ENCODE measurements at regions not wholly inside any gene's neighbourhood (a gene's known extent, or its start where the extent isn't known, plus 50 kb on each side); places are given as distances from the start of the nearest gene placed in this dataset.

- TF ChIP-seq, protein P1, sequence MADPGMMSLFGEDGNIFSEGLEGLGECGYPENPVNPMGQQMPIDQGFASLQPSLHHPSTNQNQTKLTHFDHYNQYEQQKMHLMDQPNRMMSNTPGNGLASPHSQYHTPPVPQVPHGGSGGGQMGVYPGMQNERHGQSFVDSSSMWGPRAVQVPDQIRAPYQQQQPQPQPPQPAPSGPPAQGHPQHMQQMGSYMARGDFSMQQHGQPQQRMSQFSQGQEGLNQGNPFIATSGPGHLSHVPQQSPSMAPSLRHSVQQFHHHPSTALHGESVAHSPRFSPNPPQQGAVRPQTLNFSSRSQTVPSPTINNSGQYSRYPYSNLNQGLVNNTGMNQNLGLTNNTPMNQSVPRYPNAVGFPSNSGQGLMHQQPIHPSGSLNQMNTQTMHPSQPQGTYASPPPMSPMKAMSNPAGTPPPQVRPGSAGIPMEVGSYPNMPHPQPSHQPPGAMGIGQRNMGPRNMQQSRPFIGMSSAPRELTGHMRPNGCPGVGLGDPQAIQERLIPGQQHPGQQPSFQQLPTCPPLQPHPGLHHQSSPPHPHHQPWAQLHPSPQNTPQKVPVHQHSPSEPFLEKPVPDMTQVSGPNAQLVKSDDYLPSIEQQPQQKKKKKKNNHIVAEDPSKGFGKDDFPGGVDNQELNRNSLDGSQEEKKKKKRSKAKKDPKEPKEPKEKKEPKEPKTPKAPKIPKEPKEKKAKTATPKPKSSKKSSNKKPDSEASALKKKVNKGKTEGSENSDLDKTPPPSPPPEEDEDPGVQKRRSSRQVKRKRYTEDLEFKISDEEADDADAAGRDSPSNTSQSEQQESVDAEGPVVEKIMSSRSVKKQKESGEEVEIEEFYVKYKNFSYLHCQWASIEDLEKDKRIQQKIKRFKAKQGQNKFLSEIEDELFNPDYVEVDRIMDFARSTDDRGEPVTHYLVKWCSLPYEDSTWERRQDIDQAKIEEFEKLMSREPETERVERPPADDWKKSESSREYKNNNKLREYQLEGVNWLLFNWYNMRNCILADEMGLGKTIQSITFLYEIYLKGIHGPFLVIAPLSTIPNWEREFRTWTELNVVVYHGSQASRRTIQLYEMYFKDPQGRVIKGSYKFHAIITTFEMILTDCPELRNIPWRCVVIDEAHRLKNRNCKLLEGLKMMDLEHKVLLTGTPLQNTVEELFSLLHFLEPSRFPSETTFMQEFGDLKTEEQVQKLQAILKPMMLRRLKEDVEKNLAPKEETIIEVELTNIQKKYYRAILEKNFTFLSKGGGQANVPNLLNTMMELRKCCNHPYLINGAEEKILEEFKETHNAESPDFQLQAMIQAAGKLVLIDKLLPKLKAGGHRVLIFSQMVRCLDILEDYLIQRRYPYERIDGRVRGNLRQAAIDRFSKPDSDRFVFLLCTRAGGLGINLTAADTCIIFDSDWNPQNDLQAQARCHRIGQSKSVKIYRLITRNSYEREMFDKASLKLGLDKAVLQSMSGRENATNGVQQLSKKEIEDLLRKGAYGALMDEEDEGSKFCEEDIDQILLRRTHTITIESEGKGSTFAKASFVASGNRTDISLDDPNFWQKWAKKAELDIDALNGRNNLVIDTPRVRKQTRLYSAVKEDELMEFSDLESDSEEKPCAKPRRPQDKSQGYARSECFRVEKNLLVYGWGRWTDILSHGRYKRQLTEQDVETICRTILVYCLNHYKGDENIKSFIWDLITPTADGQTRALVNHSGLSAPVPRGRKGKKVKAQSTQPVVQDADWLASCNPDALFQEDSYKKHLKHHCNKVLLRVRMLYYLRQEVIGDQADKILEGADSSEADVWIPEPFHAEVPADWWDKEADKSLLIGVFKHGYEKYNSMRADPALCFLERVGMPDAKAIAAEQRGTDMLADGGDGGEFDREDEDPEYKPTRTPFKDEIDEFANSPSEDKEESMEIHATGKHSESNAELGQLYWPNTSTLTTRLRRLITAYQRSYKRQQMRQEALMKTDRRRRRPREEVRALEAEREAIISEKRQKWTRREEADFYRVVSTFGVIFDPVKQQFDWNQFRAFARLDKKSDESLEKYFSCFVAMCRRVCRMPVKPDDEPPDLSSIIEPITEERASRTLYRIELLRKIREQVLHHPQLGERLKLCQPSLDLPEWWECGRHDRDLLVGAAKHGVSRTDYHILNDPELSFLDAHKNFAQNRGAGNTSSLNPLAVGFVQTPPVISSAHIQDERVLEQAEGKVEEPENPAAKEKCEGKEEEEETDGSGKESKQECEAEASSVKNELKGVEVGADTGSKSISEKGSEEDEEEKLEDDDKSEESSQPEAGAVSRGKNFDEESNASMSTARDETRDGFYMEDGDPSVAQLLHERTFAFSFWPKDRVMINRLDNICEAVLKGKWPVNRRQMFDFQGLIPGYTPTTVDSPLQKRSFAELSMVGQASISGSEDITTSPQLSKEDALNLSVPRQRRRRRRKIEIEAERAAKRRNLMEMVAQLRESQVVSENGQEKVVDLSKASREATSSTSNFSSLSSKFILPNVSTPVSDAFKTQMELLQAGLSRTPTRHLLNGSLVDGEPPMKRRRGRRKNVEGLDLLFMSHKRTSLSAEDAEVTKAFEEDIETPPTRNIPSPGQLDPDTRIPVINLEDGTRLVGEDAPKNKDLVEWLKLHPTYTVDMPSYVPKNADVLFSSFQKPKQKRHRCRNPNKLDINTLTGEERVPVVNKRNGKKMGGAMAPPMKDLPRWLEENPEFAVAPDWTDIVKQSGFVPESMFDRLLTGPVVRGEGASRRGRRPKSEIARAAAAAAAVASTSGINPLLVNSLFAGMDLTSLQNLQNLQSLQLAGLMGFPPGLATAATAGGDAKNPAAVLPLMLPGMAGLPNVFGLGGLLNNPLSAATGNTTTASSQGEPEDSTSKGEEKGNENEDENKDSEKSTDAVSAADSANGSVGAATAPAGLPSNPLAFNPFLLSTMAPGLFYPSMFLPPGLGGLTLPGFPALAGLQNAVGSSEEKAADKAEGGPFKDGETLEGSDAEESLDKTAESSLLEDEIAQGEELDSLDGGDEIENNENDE (IDR thresholded peaks at IDR 0.05; ENCODE audit: insufficient replicate concordance, low read length) = no peak
- TF ChIP-seq TBP (IDR thresholded peaks at IDR 0.05; ENCODE audit: low read depth, low read length) = no peak
- TF ChIP-seq CEBPB (IDR thresholded peaks at IDR 0.05; ENCODE audit: low read depth, low read length) = no peak
- no peak for TF ChIP-seq ATF2 (IDR thresholded peaks at IDR 0.05; ENCODE audit: low read length)
- TF ChIP-seq CTBP2 (IDR thresholded peaks at IDR 0.05; ENCODE audit: borderline replicate concordance, insufficient read depth, insufficient read length, low read length) = no peak
- TF ChIP-seq, protein P2, sequence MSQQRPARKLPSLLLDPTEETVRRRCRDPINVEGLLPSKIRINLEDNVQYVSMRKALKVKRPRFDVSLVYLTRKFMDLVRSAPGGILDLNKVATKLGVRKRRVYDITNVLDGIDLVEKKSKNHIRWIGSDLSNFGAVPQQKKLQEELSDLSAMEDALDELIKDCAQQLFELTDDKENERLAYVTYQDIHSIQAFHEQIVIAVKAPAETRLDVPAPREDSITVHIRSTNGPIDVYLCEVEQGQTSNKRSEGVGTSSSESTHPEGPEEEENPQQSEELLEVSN (IDR thresholded peaks at IDR 0.05) = no peak
- TF ChIP-seq SIN3A (conservative IDR thresholded peaks at IDR 0.05 in 1 of 2, IDR thresholded peaks at IDR 0.05 in 1 of 2; ENCODE audit: low read depth in 1 of 2, low read length in 2 of 2) = no peak
- no peak for TF ChIP-seq RNF2 (IDR thresholded peaks at IDR 0.05; ENCODE audit: borderline replicate concordance, low read depth, low read length, missing control alignments, poor library complexity, severe bottlenecking)
- TF ChIP-seq HDAC6 (IDR thresholded peaks at IDR 0.05; ENCODE audit: low read depth, low read length) = no peak
Observed at GRCh38 chr4:185945252-185945651, 123.7 kb upstream of the TLR3 start (continued).

All from H1 (cell line).